HG03460 (cell line): ENCODE measurements at regions not wholly inside any gene's neighbourhood (a gene's known extent, or its start where the extent isn't known, plus 50 kb on each side); places are given as distances from the start of the nearest gene placed in this dataset.

Experiments
- ATAC-seq: cut with Tn5 transposase; IDR thresholded peaks from one replicate; pipeline ENCODE4 v1.9.1; 2021; ENCODE audit not compliant: unreplicated experiment

- ATAC-seq = no peak
Observed at GRCh38 chr2:107595749-107596148, 230.9 kb upstream of the RGPD4 start.

DNA sequence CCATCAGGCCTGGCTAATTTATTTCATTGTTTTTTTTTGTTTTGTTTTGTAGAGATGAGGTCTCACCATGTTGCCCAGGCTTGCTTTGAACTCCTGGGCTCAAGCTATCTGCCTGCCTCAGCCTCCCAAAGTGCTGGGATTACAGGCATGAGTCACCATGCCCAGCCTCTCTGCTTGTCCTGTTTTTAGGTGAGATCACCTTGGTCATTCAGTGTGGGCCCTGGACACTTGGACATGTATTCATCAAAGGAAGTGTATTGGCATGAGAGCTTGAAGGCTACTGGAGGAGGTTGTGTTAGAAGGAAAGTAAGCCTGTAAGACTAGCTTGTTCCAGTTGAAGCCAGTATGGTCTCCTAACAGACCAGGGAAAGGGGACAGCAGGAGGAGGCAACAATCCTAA is 229.2 kb upstream of the RGPD4 start:
- no peak for ATAC-seq

GRCh38 chr2:107602801-107603200 is 223.9 kb upstream of the RGPD4 start:
- no peak for ATAC-seq

DNA sequence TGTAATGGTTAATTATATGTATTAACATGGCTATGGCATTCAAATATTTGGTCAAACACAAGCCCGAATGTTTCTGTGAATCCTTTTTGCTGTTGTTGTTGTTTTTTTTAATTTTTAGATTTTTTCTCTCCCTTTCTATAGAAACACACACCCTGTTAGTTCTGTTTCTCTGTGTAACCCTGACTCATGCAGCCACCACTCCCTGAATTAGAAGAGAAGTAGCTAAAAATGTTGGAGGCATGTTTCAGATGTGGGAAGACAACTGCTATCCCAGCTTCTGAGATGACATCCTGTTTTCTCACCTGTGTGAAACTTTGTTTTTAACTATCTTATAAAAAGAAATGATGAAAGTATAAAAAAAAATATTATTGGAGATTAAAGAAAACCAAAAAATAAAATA is 219.6 kb upstream of the RGPD4 start:
- no peak for ATAC-seq

DNA sequence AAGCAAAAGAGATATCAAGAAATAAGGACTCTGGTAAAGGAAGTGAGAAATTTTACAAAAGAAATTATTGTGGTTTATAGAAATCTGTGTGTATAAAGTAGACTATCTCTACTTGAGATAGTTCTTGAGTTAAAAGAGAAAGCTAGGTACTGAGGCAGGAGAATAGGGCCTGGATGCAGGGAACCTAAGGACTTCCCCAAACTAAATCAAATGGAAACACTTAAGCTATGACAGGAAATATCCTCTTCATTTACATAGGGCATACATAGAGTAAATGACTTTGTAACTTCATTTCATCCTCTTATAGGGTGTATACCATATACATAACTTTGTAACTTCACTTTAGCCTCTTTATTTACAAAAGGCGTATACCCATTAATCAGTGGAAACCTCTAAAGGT is 219.2 kb upstream of the RGPD4 start:
- no peak for ATAC-seq

DNA sequence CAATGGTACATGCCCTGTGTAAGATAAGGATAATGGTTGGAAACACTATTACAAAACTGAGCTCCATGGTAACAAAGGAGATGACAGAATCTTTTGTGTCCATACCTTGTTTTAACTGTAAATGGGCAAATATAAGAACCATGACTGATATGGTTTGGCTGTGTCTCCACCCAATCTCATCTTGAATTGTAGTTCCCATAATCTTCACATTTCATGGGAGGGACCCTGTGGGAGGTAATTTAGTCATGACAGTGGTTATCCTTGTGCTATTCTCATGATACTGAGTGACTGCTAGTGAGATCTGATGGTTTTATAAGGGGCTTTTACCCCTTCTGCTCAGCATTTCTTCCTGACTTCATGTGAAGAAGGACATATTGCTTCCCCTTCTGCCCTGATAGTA is 211.7 kb upstream of the RGPD4 start:
- ATAC-seq = no peak

GRCh38 chr2:107618769-107619168 is 207.9 kb upstream of the RGPD4 start:
- ATAC-seq = no peak

DNA sequence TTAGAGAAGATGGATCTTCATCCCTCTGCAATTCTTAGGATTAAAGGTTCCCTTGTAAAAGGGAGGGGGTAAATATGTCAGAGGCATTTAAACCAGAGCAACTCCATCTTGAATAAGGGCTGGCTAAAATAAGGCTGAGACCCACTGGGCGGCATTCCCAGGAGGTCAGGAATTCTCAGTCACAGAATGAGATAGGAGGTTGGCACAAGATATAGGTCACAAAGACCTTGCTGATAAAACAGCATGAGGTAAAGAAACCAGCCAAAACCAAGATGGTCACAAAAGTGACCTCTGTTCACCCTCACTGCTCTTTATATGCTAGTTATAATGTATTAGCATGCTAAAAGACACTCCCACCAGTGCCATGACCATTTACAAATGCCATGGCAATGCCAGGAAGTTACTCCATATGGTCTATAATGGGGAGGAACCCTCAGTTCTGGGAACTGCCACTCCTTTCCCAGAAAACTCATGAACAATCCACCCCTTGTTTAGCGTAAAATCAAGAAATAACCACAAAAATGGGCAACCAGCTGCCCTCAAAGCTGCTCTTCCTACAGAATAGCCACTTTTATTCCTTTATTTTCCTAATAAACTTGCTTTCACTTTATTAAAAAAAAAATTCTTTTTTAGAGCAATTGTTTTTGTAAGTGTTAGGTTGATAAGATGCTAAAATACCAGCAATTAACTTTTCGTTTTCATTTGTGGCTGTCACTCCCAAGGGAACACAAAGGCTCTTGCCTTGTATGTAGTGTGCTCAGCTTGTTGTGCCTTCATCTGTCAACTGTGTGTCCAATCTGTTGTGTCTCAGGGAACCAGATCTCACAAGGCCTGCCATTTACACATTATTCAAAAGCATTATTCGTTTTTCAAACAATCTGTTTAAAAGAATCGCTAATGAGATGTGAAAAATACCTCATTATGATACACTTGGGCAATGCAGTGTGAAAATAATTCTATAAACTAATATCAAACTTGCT is 205.2 kb upstream of the RGPD4 start:
- no peak for ATAC-seq

DNA sequence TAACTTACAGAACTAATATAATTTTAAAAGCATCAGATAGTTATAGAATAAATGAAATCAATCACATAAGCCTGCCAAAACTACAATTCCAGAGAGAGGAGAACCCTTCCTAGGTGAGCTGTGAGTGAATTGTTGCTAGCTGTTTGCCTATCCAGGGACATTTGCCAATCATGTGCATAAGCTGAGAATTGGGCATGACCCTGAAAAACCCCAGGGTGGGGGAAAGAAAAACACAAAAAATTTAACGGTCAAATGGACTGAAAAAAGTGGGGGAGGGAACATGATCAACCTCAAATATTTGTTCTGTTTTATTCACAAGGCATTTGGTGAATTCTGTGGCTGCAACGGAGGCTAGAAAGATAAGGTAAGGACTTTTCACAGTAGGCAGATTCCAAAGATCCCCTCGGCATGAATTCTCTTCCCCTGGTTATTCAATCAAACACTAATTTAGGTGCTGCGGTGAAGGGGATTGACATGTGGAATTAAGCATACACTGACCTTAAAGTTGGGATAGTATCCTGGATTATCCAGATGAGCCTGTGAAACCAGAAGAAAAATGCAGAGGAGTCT is 203.9 kb upstream of the RGPD4 start:
- ATAC-seq = no peak

DNA sequence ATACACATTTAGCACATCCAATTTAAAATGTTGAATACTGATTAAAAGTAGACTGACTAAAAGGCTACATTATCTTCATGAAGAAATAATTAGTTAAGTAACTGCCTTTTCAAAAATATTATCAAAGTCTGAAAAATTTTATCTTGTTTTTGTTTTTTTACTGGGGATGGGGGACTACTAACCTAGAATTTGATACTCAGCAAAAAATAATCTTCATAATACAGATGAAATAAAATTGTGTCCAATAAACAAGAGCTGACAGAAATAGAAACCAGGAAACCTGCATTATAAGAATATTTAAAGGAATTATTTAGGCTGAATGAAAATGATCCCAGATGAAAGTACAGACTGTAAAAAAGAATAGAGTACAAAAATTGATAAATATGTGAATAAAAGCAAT is 200.7 kb upstream of the RGPD4 start:
- no peak for ATAC-seq

DNA sequence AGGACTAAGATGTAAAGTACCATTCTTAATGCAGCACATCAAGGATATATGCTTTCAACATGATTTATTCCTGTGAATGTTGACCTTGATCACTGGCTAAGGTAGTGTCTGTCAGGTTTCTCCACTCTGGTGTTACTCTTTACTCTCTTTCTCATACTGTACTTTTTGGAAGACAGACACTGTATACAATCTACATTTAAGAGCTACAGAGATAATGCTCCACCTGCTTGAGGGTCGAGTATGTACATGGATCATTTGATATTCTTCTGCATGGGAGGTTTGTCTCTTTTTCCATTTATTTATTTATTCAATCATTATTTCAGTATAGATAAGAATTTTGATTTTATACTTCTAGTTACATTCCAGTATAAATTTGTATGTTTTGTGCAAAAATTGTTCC is 199.5 kb upstream of the RGPD4 start:
- ATAC-seq = no peak

GRCh38 chr2:107627926-107628325 is 198.8 kb upstream of the RGPD4 start:
- ATAC-seq = no peak

DNA sequence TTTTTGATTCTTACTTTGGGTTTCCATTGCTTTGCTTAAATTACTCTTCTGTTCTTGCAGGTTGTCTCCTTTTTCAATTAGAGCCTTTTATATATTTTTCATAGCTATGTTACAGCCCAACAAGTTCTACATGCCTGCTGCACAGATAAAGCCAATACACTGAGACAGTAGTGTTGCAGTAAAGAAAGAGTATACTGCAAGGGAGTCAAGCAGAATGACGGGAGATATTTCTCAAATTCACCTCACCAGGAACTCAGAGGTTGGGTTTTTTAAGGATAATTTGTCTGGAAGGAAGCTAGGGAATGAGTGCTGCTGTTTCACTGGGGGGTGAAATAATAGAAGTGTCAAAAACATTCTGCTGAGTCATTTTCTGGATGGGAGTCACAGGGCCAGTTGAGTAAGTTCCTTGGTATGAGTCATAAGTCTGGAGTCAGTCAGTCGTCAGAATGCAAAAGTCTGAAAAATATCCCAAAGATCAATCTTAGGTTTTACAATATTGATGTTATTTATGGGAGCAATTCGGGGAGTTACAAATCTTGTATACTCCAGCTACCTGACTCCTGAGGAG is 193.0 kb upstream of the RGPD4 start:
- no peak for ATAC-seq

DNA sequence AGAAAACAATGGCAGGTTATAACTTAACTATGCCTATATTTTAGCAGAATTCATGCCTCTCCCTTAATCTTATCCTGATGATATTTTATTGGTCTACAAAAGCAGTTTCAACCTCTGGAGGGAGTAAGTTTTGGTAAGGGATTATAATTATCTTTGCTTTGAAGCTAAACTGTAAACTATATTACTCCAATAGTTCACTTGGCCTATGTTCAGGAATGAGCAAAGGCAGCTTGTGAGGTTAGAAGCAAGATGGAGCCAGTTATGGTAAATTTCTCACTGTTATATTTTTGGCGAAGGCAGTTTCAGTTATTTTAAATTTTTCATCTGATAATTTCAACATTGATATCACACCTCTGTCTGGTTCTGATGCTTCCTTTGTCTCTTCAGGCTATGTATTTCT is 192.5 kb upstream of the RGPD4 start:
- ATAC-seq = no peak

- no peak for ATAC-seq
Observed at GRCh38 chr2:107635883-107636282, 190.8 kb upstream of the RGPD4 start.

- no peak for ATAC-seq
Observed at GRCh38 chr2:107645586-107645985, 181.1 kb upstream of the RGPD4 start.

DNA sequence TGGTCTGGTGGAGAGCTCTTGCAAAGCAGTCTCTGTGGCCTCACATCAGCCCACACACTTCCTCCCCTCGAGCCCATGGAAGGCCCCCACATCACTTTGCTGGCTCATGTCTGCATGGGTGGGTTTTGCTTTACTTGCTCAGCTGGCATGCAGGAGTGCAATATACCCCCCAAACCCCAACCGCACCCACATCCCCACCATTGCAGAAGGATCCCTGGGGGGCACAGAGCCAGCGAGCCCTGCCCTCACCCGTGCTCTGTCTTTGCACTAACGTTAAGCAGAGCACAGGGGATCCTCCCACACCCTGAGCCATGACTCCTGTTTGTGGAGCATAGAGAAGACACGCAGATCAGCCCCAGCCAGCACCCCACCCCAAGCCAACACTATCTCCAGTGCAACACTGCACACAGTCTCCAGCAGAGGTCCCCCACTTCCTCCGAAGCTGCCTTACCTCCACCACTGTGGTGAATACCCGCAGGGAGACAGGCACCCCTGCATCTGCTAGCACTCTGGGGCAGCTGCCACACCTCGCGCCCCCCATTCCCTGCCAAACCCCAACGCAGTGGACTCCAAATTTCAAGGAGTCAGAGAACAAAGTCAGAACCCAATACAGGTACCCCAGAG is 177.8 kb upstream of the RGPD4 start:
- ATAC-seq = no peak

DNA sequence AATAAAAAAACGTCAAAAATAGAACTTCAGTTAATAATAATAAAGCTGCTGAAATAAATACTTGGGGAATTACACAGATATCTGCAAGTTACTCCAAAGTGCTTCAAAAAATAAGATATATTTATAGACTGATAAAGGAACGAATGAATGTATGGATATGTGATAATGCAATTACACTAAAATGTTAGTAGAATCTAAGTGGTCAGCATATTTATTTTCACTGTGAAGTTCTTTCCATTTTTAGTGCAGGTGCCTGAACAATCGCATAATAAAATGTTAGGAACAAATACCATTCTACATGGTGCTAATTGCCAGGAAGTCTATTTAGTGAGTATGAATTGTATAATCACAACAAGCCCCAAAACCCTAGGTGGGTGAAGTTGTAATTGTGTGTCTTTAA is 169.6 kb upstream of the RGPD4 start:
- ATAC-seq = no peak

DNA sequence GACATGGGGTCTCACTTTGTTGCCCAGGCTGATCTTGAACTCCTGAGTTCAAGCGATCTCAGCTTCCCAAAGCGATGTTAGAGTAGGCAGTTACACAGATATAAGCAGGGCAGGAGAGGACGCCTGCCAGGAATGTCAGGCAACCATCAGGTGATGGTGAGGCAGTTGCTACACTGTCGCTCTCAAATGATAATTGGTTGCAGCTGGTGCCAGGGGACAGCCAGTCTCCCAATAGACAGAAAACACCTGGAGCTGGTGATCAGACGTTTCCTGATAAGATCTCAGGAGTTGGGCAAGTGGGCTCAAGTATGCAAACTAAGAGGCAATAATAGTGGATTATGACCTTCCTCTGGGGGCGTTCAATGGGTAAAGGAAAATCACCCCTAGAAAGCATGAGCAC is 163.1 kb upstream of the RGPD4 start:
- no peak for ATAC-seq

GRCh38 chr2:107669335-107669734 is 157.4 kb upstream of the RGPD4 start:
- no peak for ATAC-seq

- no peak for ATAC-seq
Observed at GRCh38 chr2:107681936-107682335, 144.8 kb upstream of the RGPD4 start.

DNA sequence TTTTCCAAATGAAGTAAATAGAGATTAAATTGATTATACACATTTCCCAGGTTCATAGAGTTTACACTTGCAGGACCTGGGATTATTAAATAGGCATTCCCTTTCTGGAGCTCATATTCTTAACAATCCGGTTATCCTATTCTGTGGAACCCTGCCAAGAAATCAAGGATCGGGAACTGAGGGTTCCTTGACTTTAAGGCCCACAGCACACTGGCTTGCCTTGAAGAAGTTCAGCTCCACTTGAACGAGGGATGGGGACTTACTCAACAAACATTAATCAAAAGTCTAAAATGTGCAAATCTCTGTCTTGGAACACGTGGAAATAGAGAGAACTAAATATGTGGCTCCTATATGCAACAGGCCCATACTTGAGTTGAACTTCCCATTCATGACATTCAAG is 142.3 kb upstream of the RGPD4 start:
- ATAC-seq = no peak
